Upper lobe of left lung (tissue), 4 donors: ENCODE measurements at regions not wholly inside any gene's neighbourhood (a gene's known extent, or its start where the extent isn't known, plus 50 kb on each side); places are given as distances from the start of the nearest gene placed in this dataset.

Experiments used
- CTCF ChIP-seq, 6 experiments: fragments of 450-650 bp in 4 of 6; fragments of 200-600 bp in 2 of 6; sonication (generic) in 2 of 6; IDR thresholded peaks; one replicate each; pipeline ENCODE4 v1.5.1; 2016 to 2019; ENCODE audit warnings: antibody characterized with exemption in 6 of 6
- EP300 ChIP-seq, 4 donors: sonication (generic); formaldehyde crosslinking; IDR thresholded peaks; one replicate each; pipeline ENCODE4 v1.5.1; 2017; ENCODE audit warnings: antibody characterized with exemption in 4 of 4, control low read depth in 2 of 4
- POLR2A ChIP-seq, 4 donors: fragments of 450-650 bp; IDR thresholded peaks; one replicate each; pipeline ENCODE4 v1.5.1; 2016 to 2017; ENCODE audit warnings: antibody characterized with exemption in 4 of 4, mild to moderate bottlenecking in 2 of 4
- POLR2AphosphoS5 ChIP-seq, 2 donors: sonication (generic); formaldehyde crosslinking; IDR thresholded peaks; one replicate each; pipeline ENCODE4 v1.5.1; 2017; ENCODE audit warnings: antibody characterized with exemption in 2 of 2

- TF ChIP-seq POLR2A (IDR thresholded peaks at IDR 0.05) (no peak), CTCF (IDR thresholded peaks at IDR 0.05) (no peak), POLR2AphosphoS5 (IDR thresholded peaks at IDR 0.05) (no peak), EP300 (IDR thresholded peaks at IDR 0.05) (no peak)
Observed at GRCh38 chr1:214224611-214225354, 56.2 kb upstream of the SMYD2 start.
